Liver (tissue), 8 donors: ENCODE measurements at regions not wholly inside any gene's neighbourhood (a gene's known extent, or its start where the extent isn't known, plus 50 kb on each side); places are given as distances from the start of the nearest gene placed in this dataset.

Experiments used
- DNase-seq: peaks from one replicate; pipeline ENCODE4 v3.0.0-alpha.2; 2017; ENCODE audit warnings: low spot score
- H3K27ac ChIP-seq, 2 donors: one replicate each; pipeline ENCODE4 v1.7.0; 2013; ENCODE audit warnings: inconsistent platforms in 2 of 2, low read length in 2 of 2, control low read depth in 1 of 2, low read depth in 1 of 2, mild to moderate bottlenecking in 1 of 2
- H3K27me3 ChIP-seq, 4 donors: one replicate each; pipeline versions ENCODE4 v1.6.1 to v1.7.0; 2013; ENCODE audit warnings: low read length in 3 of 4, inconsistent platforms in 1 of 4, mild to moderate bottlenecking in 1 of 4, moderate library complexity in 1 of 4; ENCODE audit not compliant: control insufficient read depth in 4 of 4, insufficient read depth in 4 of 4
- H3K36me3 ChIP-seq, 4 donors: one replicate each; pipeline versions ENCODE4 v1.6.1 to v1.7.0; 2013; ENCODE audit warnings: low read length in 3 of 4, mild to moderate bottlenecking in 3 of 4, low read depth in 1 of 4, moderate library complexity in 1 of 4; ENCODE audit not compliant: control insufficient read depth in 4 of 4, insufficient read depth in 3 of 4
- H3K4me1 ChIP-seq, 4 donors: one replicate each; pipeline versions ENCODE4 v1.6.1 to v1.7.0; 2013; ENCODE audit warnings: low read length in 3 of 4, mild to moderate bottlenecking in 3 of 4, moderate library complexity in 1 of 4; ENCODE audit not compliant: control insufficient read depth in 4 of 4, insufficient read depth in 4 of 4
- H3K4me3 ChIP-seq, 3 donors: one replicate each; pipeline versions ENCODE4 v1.6.1 to v1.7.0; 2013; ENCODE audit warnings: low read length in 3 of 3, control low read depth in 1 of 3, low read depth in 1 of 3, mild to moderate bottlenecking in 1 of 3
- H3K9ac ChIP-seq, 2 donors: one replicate each; pipeline ENCODE4 v1.7.0; 2013; ENCODE audit warnings: low read length in 2 of 2, mild to moderate bottlenecking in 2 of 2, moderate library complexity in 2 of 2, control low read depth in 1 of 2, low read depth in 1 of 2
- H3K9me3 ChIP-seq, 4 donors: one replicate each; pipeline versions ENCODE4 v1.6.1 to v1.7.0; 2013; ENCODE audit warnings: low read length in 3 of 4; ENCODE audit not compliant: control insufficient read depth in 4 of 4
- EGR1 ChIP-seq, 2 donors: IDR thresholded peaks; 2 replicates each; pipeline ENCODE4 v1.6.1; 2016 to 2018; ENCODE audit warnings: antibody characterized with exemption in 2 of 2, low read depth in 2 of 2
- FOXA1 ChIP-seq: IDR thresholded peaks from 2 replicates; pipeline ENCODE4 v1.6.1; 2016; ENCODE audit warnings: antibody characterized with exemption
- FOXA2 ChIP-seq: IDR thresholded peaks from 2 replicates; pipeline ENCODE4 v1.6.1; 2016; ENCODE audit warnings: antibody characterized with exemption
- GABPA ChIP-seq, 2 donors: IDR thresholded peaks in 1 of 2; conservative IDR thresholded peaks in 1 of 2; 2 replicates each; pipeline ENCODE4 v1.6.1; 2016; ENCODE audit warnings: antibody characterized with exemption in 2 of 2, mild to moderate bottlenecking in 1 of 2, moderate library complexity in 1 of 2
- HNF4A ChIP-seq, 2 donors: conservative IDR thresholded peaks; 2 replicates each; pipeline ENCODE4 v1.6.1; 2016; ENCODE audit warnings: antibody characterized with exemption in 2 of 2, mild to moderate bottlenecking in 2 of 2
- HNF4G ChIP-seq: IDR thresholded peaks from 2 replicates; pipeline ENCODE4 v1.6.1; 2016; ENCODE audit warnings: antibody characterized with exemption
- JUND ChIP-seq, 2 donors: IDR thresholded peaks; 2 replicates each; pipeline ENCODE4 v1.6.1; 2016; ENCODE audit warnings: antibody characterized with exemption in 2 of 2
- NR2F2 ChIP-seq: IDR thresholded peaks from 2 replicates; pipeline ENCODE4 v1.6.1; 2016; ENCODE audit warnings: antibody characterized with exemption
- RAD21 ChIP-seq, 2 donors: IDR thresholded peaks; 2 replicates each; pipeline ENCODE4 v1.6.1; 2016; ENCODE audit warnings: antibody characterized with exemption in 2 of 2, mild to moderate bottlenecking in 2 of 2
- RXRA ChIP-seq, 2 donors: IDR thresholded peaks; 2 replicates each; pipeline ENCODE4 v1.6.1; 2017 to 2018; ENCODE audit warnings: antibody characterized with exemption in 2 of 2, mild to moderate bottlenecking in 1 of 2
- SP1 ChIP-seq: IDR thresholded peaks from 2 replicates; pipeline ENCODE4 v1.6.1; 2018; ENCODE audit warnings: antibody characterized with exemption, mild to moderate bottlenecking
- YY1 ChIP-seq: IDR thresholded peaks from 2 replicates; pipeline ENCODE4 v1.6.1; 2016; ENCODE audit warnings: antibody characterized with exemption, mild to moderate bottlenecking
- WGBS: extraction: QIAGEN DNeasy Blood & Tissue Kit; methylation state at CpG from one replicate; pipeline ENCODE4 v1.1.7; 2013; 5-methylcytosine and 5-hydroxymethylcytosine counted together
- TF ChIP-seq, protein P1 (sequence below): IDR thresholded peaks from 2 replicates; pipeline ENCODE4 v1.6.1; 2016; ENCODE audit warnings: antibody characterized with exemption
- TF ChIP-seq, protein P2 (sequence below): IDR thresholded peaks from 2 replicates; pipeline ENCODE4 v1.6.1; 2016; ENCODE audit warnings: antibody characterized with exemption
- TF ChIP-seq, protein P3 (sequence below): IDR thresholded peaks from 2 replicates; pipeline ENCODE4 v1.6.1; 2016; ENCODE audit warnings: antibody characterized with exemption, mild to moderate bottlenecking
- TF ChIP-seq, protein P4 (sequence below): fragments of 150-350 bp; IDR thresholded peaks from 2 replicates; pipeline ENCODE4 v1.5.1; 2017; ENCODE audit warnings: improper control_type of control experiment, low read depth, low read length; ENCODE audit not compliant: missing input control
- TF ChIP-seq, protein P5 (sequence below): IDR thresholded peaks from 2 replicates; pipeline ENCODE4 v1.6.1; 2016; ENCODE audit warnings: antibody characterized with exemption
- donor health status: healthy.
- donor health status: healthy.
- donor health status: healthy.
- donor health status: healthy.
- donor health status: healthy.

DNA sequence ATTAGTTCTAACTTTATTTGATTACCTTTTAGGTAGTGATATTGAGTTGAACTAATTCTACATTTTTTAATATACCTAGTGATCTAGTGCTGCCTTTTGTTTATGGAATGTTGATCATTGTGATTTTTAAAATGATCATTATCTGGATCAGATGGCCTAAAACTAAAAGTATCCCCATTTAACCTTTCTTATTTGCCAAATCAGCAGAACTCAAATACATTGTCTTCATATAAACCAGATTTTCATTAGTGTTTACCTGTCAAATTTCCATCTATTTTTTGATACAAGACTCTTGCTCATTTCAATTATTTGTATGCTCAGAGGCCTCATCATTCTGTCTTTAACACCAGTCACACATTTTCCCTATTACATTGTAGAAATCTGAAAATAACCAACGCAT, 441.2 kb downstream of the PTPRC start:
- no peak for DNase-seq
- H3K4me1 ChIP-seq, result peaks cover 0 to 1% (median 0%) of the 10 kb centered on the region in 4 donors
- H3K9me3 ChIP-seq, result no peaks in the 10 kb centered on the region
- no peaks in the 10 kb centered on the region for H3K36me3 ChIP-seq
- peaks cover 0 to 2% (median 0%) of the 10 kb centered on the region in 4 donors for H3K27me3 ChIP-seq
- TF ChIP-seq FOXA2, result no peak
- TF ChIP-seq, protein P1, sequence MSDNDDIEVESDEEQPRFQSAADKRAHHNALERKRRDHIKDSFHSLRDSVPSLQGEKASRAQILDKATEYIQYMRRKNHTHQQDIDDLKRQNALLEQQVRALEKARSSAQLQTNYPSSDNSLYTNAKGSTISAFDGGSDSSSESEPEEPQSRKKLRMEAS, result no peak
- TF ChIP-seq, protein P2, sequence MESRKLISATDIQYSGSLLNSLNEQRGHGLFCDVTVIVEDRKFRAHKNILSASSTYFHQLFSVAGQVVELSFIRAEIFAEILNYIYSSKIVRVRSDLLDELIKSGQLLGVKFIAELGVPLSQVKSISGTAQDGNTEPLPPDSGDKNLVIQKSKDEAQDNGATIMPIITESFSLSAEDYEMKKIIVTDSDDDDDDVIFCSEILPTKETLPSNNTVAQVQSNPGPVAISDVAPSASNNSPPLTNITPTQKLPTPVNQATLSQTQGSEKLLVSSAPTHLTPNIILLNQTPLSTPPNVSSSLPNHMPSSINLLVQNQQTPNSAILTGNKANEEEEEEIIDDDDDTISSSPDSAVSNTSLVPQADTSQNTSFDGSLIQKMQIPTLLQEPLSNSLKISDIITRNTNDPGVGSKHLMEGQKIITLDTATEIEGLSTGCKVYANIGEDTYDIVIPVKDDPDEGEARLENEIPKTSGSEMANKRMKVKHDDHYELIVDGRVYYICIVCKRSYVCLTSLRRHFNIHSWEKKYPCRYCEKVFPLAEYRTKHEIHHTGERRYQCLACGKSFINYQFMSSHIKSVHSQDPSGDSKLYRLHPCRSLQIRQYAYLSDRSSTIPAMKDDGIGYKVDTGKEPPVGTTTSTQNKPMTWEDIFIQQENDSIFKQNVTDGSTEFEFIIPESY, result no peak
- WGBS, result 82% methylated on average over 1 of the region's 1 CpG
- H3K9ac ChIP-seq, result no peak overlapping the region
- no peak overlapping the region for H3K27ac ChIP-seq
- H3K4me3 ChIP-seq, result no peak overlapping the region

DNA sequence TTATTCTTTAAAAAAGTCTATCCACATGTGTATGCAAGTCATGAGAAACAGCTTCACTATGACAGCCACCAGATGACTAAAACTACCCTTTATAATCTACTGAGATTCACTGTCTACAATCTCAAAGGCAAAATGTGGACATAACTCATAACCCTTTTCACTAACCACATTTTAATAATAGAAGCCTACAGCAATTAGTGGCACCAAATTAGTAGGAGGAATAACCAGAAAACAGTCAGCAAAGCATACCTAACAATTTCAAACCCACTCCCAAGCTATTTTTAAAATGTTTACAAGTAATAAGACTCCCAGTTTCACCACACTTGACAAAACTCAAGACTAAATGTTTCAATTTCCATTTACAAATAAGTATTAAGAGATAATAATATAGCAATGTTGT, 442.9 kb downstream of the PTPRC start:
- TF ChIP-seq YY1 (no peak), NR2F2 (no peak), JUND (IDR thresholded peaks at IDR 0.05) (no peak), GABPA (IDR thresholded peaks at IDR 0.05 in 1 of 2, conservative IDR thresholded peaks at IDR 0.05 in 1 of 2) (no peak), RAD21 (IDR thresholded peaks at IDR 0.05) (no peak), RXRA (IDR thresholded peaks at IDR 0.05) (no peak), HNF4A (conservative IDR thresholded peaks at IDR 0.05) (no peak), EGR1 (IDR thresholded peaks at IDR 0.05; ENCODE audit: low read depth in 2 of 2) (no peak), FOXA2 (no peak), FOXA1 (no peak), HNF4G (no peak), SP1 (no peak)
- TF ChIP-seq, protein P1, result no peak
- TF ChIP-seq, protein P3, sequence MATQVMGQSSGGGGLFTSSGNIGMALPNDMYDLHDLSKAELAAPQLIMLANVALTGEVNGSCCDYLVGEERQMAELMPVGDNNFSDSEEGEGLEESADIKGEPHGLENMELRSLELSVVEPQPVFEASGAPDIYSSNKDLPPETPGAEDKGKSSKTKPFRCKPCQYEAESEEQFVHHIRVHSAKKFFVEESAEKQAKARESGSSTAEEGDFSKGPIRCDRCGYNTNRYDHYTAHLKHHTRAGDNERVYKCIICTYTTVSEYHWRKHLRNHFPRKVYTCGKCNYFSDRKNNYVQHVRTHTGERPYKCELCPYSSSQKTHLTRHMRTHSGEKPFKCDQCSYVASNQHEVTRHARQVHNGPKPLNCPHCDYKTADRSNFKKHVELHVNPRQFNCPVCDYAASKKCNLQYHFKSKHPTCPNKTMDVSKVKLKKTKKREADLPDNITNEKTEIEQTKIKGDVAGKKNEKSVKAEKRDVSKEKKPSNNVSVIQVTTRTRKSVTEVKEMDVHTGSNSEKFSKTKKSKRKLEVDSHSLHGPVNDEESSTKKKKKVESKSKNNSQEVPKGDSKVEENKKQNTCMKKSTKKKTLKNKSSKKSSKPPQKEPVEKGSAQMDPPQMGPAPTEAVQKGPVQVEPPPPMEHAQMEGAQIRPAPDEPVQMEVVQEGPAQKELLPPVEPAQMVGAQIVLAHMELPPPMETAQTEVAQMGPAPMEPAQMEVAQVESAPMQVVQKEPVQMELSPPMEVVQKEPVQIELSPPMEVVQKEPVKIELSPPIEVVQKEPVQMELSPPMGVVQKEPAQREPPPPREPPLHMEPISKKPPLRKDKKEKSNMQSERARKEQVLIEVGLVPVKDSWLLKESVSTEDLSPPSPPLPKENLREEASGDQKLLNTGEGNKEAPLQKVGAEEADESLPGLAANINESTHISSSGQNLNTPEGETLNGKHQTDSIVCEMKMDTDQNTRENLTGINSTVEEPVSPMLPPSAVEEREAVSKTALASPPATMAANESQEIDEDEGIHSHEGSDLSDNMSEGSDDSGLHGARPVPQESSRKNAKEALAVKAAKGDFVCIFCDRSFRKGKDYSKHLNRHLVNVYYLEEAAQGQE, result no peak
- TF ChIP-seq, protein P4, sequence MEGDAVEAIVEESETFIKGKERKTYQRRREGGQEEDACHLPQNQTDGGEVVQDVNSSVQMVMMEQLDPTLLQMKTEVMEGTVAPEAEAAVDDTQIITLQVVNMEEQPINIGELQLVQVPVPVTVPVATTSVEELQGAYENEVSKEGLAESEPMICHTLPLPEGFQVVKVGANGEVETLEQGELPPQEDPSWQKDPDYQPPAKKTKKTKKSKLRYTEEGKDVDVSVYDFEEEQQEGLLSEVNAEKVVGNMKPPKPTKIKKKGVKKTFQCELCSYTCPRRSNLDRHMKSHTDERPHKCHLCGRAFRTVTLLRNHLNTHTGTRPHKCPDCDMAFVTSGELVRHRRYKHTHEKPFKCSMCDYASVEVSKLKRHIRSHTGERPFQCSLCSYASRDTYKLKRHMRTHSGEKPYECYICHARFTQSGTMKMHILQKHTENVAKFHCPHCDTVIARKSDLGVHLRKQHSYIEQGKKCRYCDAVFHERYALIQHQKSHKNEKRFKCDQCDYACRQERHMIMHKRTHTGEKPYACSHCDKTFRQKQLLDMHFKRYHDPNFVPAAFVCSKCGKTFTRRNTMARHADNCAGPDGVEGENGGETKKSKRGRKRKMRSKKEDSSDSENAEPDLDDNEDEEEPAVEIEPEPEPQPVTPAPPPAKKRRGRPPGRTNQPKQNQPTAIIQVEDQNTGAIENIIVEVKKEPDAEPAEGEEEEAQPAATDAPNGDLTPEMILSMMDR, result no peak
- TF ChIP-seq, protein P2, result no peak
- TF ChIP-seq, protein P5, sequence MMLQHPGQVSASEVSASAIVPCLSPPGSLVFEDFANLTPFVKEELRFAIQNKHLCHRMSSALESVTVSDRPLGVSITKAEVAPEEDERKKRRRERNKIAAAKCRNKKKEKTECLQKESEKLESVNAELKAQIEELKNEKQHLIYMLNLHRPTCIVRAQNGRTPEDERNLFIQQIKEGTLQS, result no peak
- no peak for DNase-seq
- Histone ChIP-seq H3K9me3 (no peaks in the 10 kb centered on the region), H3K36me3 (no peaks in the 10 kb centered on the region), H3K27me3 (peaks cover 0 to 2% (median 0%) of the 10 kb centered on the region in 4 donors), H3K4me1 (no peaks in the 10 kb centered on the region), H3K9ac (no peak overlapping the region), H3K27ac (no peak overlapping the region), H3K4me3 (no peak overlapping the region)
